ENCODE measurements at regions not wholly inside any gene's neighbourhood (a gene's known extent, or its start where the extent isn't known, plus 50 kb on each side); places are given as distances from the start of the nearest gene placed in this dataset.
"Not testable (repeated sequence)": the region's sequence is repeated elsewhere in the genome, so short reads cannot be mapped to it uniquely, and the experiment has no call there.

- DNase-seq (ENCODE audit: low spot score), result no peak
- in situ Hi-C loops (cut with MboI; ENCODE audit: low sequenced_read_pairs, unreplicated experiment), result no loop called here
- no peak for TF ChIP-seq CTCF (IDR thresholded peaks at IDR 0.05; ENCODE audit: borderline replicate concordance, control extremely low read depth, extremely low read depth, insufficient read depth, missing control alignments)
Observed at GRCh38 chr5:6289239-6289638, 89.1 kb downstream of the MED10 start.

- no peak for TF ChIP-seq CTCF (IDR thresholded peaks at IDR 0.05; ENCODE audit: borderline replicate concordance, control extremely low read depth, extremely low read depth, insufficient read depth, missing control alignments)
- in situ Hi-C loops (cut with MboI; ENCODE audit: low sequenced_read_pairs, unreplicated experiment), result no loop called here
- DNase-seq (ENCODE audit: low spot score), result no peak
Observed at GRCh38 chr5:6287176-6287575, 91.2 kb downstream of the MED10 start.

- DNase-seq (ENCODE audit: low spot score), result no peak
- in situ Hi-C loops (cut with MboI; ENCODE audit: low sequenced_read_pairs, unreplicated experiment), result no loop called here
- TF ChIP-seq CTCF (IDR thresholded peaks at IDR 0.05; ENCODE audit: borderline replicate concordance, control extremely low read depth, extremely low read depth, insufficient read depth, missing control alignments), result no peak
Observed at GRCh38 chr5:6286404-6286803, 91.9 kb downstream of the MED10 start.

- in situ Hi-C loops (cut with MboI; ENCODE audit: low sequenced_read_pairs, unreplicated experiment), result not testable (repeated sequence)
Observed at GRCh38 chr5:6284491-6284890, 93.9 kb downstream of the MED10 start.

GRCh38 chr5:6282352-6282751 is 96.0 kb downstream of the MED10 start:
- in situ Hi-C loops (cut with MboI; ENCODE audit: low sequenced_read_pairs, unreplicated experiment), result no loop called here
- no peak for DNase-seq (ENCODE audit: low spot score)
- TF ChIP-seq CTCF (IDR thresholded peaks at IDR 0.05; ENCODE audit: borderline replicate concordance, control extremely low read depth, extremely low read depth, insufficient read depth, missing control alignments), result no peak

More at GRCh38 chr5:6284491-6284890, 93.9 kb downstream of the MED10 start:
- not testable (repeated sequence) for DNase-seq (ENCODE audit: low spot score)

- in situ Hi-C loops (cut with MboI; ENCODE audit: low sequenced_read_pairs, unreplicated experiment), result no loop called here
- no peak for DNase-seq (ENCODE audit: low spot score)
- no peak for TF ChIP-seq CTCF (IDR thresholded peaks at IDR 0.05; ENCODE audit: borderline replicate concordance, control extremely low read depth, extremely low read depth, insufficient read depth, missing control alignments)
Observed at GRCh38 chr5:6281818-6282217, 96.5 kb downstream of the MED10 start.

- in situ Hi-C loops (cut with MboI; ENCODE audit: low sequenced_read_pairs, unreplicated experiment), result no loop called here
- TF ChIP-seq CTCF (IDR thresholded peaks at IDR 0.05; ENCODE audit: borderline replicate concordance, control extremely low read depth, extremely low read depth, insufficient read depth, missing control alignments), result no peak
- DNase-seq (ENCODE audit: low spot score), result no peak
Observed at GRCh38 chr5:6280425-6281100, 97.8 kb downstream of the MED10 start.

Measured in GM13976 (cell line).